Fibroblast of lung (primary cell): ENCODE measurements at regions not wholly inside any gene's neighbourhood (a gene's known extent, or its start where the extent isn't known, plus 50 kb on each side); places are given as distances from the start of the nearest gene placed in this dataset.
"Not testable (repeated sequence)": the region's sequence is repeated elsewhere in the genome, so short reads cannot be mapped to it uniquely, and the experiment has no call there.

Experiments used
- DNase-seq, 2 donors: peaks; one replicate each; pipeline versions ENCODE4 v3.0.0 to v3.0.0-alpha.2; 2010; ENCODE audit warnings: low read depth in 2 of 2
- H2AFZ ChIP-seq: 2 replicates; pipeline ENCODE4 v1.5.1; 2012; ENCODE audit warnings: low read length, control low read depth, inconsistent platforms
- H3K27ac ChIP-seq: 2 replicates; pipeline ENCODE4 v1.5.1; 2011; ENCODE audit warnings: low read length, control low read depth; ENCODE audit not compliant: insufficient read depth
- H3K27me3 ChIP-seq: 2 replicates; pipeline ENCODE4 v1.5.1; 2011; ENCODE audit warnings: mild to moderate bottlenecking, low read length; ENCODE audit not compliant: control insufficient read depth, insufficient read depth
- H3K36me3 ChIP-seq: 2 replicates; pipeline ENCODE4 v1.5.1; 2011; ENCODE audit warnings: low read length; ENCODE audit not compliant: control insufficient read depth, insufficient read depth
- H3K4me1 ChIP-seq: 2 replicates; pipeline ENCODE4 v1.5.1; 2011; ENCODE audit warnings: low read length; ENCODE audit not compliant: control insufficient read depth, insufficient read depth; ENCODE audit errors: extremely low read depth
- H3K4me2 ChIP-seq: 2 replicates; pipeline ENCODE4 v1.5.1; 2011; ENCODE audit warnings: low read length, control low read depth; ENCODE audit not compliant: insufficient read depth; ENCODE audit errors: extremely low read depth
- H3K4me3 ChIP-seq, 4 experiments: fragments of 200-600 bp in 1 of 4; sonication (generic) in 1 of 4; replicated peaks in 1 of 4; 2 replicates each; pipeline ENCODE4 v1.5.1; 2011 to 2016; ENCODE audit warnings: low read length in 4 of 4, low read depth in 3 of 4, mild to moderate bottlenecking in 3 of 4, control low read depth in 2 of 4, inconsistent platforms in 1 of 4, mixed read lengths in 1 of 4; ENCODE audit not compliant: insufficient read depth in 1 of 4; ENCODE audit errors: control extremely low read depth in 1 of 4
- H3K79me2 ChIP-seq: 2 replicates; pipeline ENCODE4 v1.5.1; 2012; ENCODE audit warnings: mild to moderate bottlenecking, low read length, inconsistent platforms; ENCODE audit not compliant: control insufficient read depth, insufficient read depth
- H3K9ac ChIP-seq: 2 replicates; pipeline ENCODE4 v1.5.1; 2011; ENCODE audit warnings: mild to moderate bottlenecking, low read length, control low read depth; ENCODE audit not compliant: insufficient read depth
- H3K9me3 ChIP-seq: 2 replicates; pipeline ENCODE4 v1.5.1; 2012; ENCODE audit warnings: low read depth, low read length; ENCODE audit not compliant: control insufficient read depth, insufficient read depth
- H4K20me1 ChIP-seq: 2 replicates; pipeline ENCODE4 v1.5.1; 2011; ENCODE audit warnings: low read length; ENCODE audit not compliant: control insufficient read depth, insufficient read depth; ENCODE audit errors: extremely low read depth
- EZH2 ChIP-seq: IDR thresholded peaks from 2 replicates; pipeline ENCODE4 v1.5.1; 2012; ENCODE audit warnings: low read length, control low read depth, mild to moderate bottlenecking; ENCODE audit errors: missing control alignments
- TF ChIP-seq, protein P1 (sequence below), 2 donors: IDR thresholded peaks in 1 of 2; conservative IDR thresholded peaks in 1 of 2; 1 replicate in 1 of 2; 2 replicates in 1 of 2; pipeline ENCODE4 v1.5.1; 2011 to 2012; ENCODE audit warnings: low read length in 2 of 2, control low read depth in 1 of 2, inconsistent platforms in 1 of 2, low read depth in 1 of 2, mild to moderate bottlenecking in 1 of 2

- no peak for TF ChIP-seq EZH2
- H3K4me3 ChIP-seq = no peak overlapping the region
These were observed 340.0 kb upstream of the PIK3R1 start for GRCh38 chr5:67875601-67876000.

DNA sequence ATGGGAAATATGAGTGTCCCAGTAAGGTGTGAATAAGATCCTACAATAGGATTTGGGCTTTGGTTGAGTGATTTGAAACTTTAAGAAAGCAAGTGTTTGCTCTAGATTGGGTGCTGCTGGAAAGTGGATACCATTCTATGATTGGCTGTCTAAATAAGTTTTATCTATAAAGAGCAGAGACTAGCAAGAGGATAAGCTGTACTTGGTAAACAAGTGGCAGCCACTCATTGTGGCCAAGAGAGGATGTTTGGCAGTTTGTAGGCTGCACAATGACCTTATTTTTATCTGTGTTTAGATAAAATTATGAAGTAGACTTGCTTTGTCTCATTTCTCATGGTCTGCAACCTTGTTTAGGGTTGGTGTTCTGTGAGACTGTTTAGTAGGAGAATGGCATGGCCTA is 341.6 kb upstream of the PIK3R1 start:
- H3K79me2 ChIP-seq = no peaks in the 10 kb centered on the region
- H3K9ac ChIP-seq = no peak overlapping the region
- H3K4me1 ChIP-seq = no peaks in the 10 kb centered on the region
- H3K4me2 ChIP-seq = no peak overlapping the region
- H3K4me3 ChIP-seq = no peak overlapping the region
- no peaks in the 10 kb centered on the region for H3K36me3 ChIP-seq
- H3K27me3 ChIP-seq = no peaks in the 10 kb centered on the region
- H3K9me3 ChIP-seq = no peaks in the 10 kb centered on the region
- no peaks in the 10 kb centered on the region for H4K20me1 ChIP-seq
- no peak for DNase-seq
- no peak overlapping the region for H3K27ac ChIP-seq
- no peak overlapping the region for H2AFZ ChIP-seq
- no peak for TF ChIP-seq EZH2
- TF ChIP-seq, protein P1, sequence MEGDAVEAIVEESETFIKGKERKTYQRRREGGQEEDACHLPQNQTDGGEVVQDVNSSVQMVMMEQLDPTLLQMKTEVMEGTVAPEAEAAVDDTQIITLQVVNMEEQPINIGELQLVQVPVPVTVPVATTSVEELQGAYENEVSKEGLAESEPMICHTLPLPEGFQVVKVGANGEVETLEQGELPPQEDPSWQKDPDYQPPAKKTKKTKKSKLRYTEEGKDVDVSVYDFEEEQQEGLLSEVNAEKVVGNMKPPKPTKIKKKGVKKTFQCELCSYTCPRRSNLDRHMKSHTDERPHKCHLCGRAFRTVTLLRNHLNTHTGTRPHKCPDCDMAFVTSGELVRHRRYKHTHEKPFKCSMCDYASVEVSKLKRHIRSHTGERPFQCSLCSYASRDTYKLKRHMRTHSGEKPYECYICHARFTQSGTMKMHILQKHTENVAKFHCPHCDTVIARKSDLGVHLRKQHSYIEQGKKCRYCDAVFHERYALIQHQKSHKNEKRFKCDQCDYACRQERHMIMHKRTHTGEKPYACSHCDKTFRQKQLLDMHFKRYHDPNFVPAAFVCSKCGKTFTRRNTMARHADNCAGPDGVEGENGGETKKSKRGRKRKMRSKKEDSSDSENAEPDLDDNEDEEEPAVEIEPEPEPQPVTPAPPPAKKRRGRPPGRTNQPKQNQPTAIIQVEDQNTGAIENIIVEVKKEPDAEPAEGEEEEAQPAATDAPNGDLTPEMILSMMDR (conservative IDR thresholded peaks at IDR 0.05 in 1 of 2, IDR thresholded peaks at IDR 0.05 in 1 of 2; ENCODE audit: low read depth in 1 of 2, low read length in 2 of 2) = no peak

More at GRCh38 chr5:67875601-67876000, 340.0 kb upstream of the PIK3R1 start:
- Histone ChIP-seq H3K9ac (no peak overlapping the region), H4K20me1 (no peaks in the 10 kb centered on the region), H3K27me3 (no peaks in the 10 kb centered on the region), H3K9me3 (no peaks in the 10 kb centered on the region), H3K36me3 (no peaks in the 10 kb centered on the region), H2AFZ (no peak overlapping the region), H3K4me2 (no peak overlapping the region), H3K79me2 (no peaks in the 10 kb centered on the region), H3K27ac (no peak overlapping the region), H3K4me1 (no peaks in the 10 kb centered on the region)
- DNase-seq = no peak

DNA sequence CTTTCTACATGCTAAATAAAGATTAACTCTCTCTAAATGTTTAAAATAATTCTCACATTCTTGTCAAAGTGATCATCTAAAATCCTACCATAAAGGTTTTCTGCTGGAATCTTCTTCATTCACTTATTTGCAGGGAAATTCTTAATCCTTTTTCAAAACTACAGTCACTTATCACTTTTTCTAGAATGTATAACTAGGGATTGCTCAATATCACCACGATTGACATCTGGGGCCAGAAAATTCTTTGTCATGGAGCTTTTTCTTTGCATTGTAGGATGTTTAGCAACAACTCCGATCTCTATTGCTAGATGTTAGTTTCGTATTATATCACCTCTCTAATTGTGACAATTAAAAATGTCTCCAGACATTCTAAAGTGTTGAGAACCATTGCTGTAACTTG is 344.9 kb upstream of the PIK3R1 start:
- peak in 1 of 2 donors; percentile 26 for DNase-seq
- H3K4me1 ChIP-seq = no peaks in the 10 kb centered on the region
- no peaks in the 10 kb centered on the region for H3K36me3 ChIP-seq
- H2AFZ ChIP-seq = no peak overlapping the region
- H4K20me1 ChIP-seq = no peaks in the 10 kb centered on the region
- H3K9me3 ChIP-seq = no peaks in the 10 kb centered on the region
- H3K9ac ChIP-seq = no peak overlapping the region
- H3K4me3 ChIP-seq = no peak overlapping the region
- H3K4me2 ChIP-seq = no peak overlapping the region
- no peaks in the 10 kb centered on the region for H3K79me2 ChIP-seq
- no peaks in the 10 kb centered on the region for H3K27me3 ChIP-seq
- TF ChIP-seq, protein P1 (conservative IDR thresholded peaks at IDR 0.05 in 1 of 2, IDR thresholded peaks at IDR 0.05 in 1 of 2; ENCODE audit: low read depth in 1 of 2, low read length in 2 of 2) = no peak
- TF ChIP-seq EZH2 = no peak
- H3K27ac ChIP-seq = no peak overlapping the region

- H3K36me3 ChIP-seq, H3K4me1 ChIP-seq, H3K27ac ChIP-seq, H3K27me3 ChIP-seq, H4K20me1 ChIP-seq, H3K9ac ChIP-seq, H2AFZ ChIP-seq, H3K4me2 ChIP-seq, H3K79me2 ChIP-seq, H3K4me3 ChIP-seq, H3K9me3 ChIP-seq, DNase-seq: not testable (repeated sequence)
These were observed 351.2 kb upstream of the PIK3R1 start for GRCh38 chr5:67864335-67864734.
